NT2/D1 (cell line): ENCODE measurements at regions not wholly inside any gene's neighbourhood (a gene's known extent, or its start where the extent isn't known, plus 50 kb on each side); places are given as distances from the start of the nearest gene placed in this dataset.

Source experiments
- SUZ12 ChIP-seq: IDR thresholded peaks from 2 replicates; pipeline ENCODE4 v1.6.1; 2011; ENCODE audit not compliant: insufficient read length, insufficient read depth; ENCODE audit errors: extremely low read depth
- YY1 ChIP-seq: IDR thresholded peaks from 2 replicates; pipeline ENCODE4 v1.6.1; 2011; ENCODE audit not compliant: insufficient read length, insufficient read depth

DNA sequence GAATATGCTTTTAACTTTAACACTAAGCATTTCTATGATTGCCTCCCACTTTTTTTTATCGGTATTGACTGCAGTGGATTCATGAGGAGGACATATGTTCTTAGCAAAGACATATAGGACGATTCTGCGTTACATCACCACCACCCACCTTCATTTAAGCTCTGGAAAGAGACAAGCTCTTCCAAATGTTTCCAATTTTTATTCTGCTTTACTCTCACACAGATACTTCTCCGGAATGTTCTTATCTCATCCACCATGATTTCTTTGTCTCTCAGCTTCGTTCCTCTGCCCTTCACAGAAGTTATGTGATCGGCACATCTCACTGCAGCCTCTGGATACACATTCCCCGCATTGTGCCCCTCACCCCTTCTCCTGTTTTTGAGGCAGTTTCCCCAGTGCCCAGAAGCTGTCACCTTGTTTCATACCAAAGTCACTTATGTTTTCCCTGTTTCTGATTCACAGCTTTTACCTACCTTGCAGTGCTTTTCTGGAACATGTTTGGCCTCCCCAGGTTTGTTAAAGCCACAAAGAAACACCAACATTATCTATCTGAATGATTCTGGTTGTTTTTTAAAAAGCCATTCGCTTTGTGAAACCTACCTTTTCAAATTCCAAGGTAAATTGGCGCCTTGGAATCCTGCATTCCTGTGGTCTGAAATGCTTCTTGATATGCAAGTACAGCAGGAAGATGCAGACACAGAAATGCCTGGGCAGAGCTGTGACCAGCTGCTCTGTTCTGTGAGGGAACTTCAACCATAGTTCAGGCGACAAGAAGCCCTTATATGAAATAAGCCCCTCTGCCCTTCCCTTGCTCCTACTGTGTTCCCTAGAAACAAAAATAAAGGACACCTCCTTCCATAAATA is 1020.2 kb downstream of the TTLL7 start:
- TF ChIP-seq SUZ12 (no peak), YY1 (no peak)
